ENCODE measurements at regions not wholly inside any gene's neighbourhood (a gene's known extent, or its start where the extent isn't known, plus 50 kb on each side); places are given as distances from the start of the nearest gene placed in this dataset.

DNA sequence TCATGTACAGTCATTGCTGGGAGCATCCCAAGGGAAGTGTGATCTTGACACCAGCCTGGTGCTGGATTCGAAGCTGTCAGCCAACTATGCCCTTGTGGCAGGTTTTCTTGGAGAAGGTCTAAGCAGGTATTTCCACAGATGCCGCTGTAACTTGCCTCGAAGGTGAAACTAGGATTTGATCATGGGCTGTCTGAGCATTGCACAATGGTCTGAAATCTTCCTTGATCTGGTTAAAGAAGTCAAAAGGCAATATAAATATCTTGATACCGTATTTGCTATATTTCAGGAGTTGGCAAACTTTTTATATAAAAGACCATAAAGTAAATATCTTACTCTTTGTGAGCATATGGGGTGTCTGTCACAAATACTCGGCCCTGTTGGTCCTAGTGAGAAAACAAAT is 206.8 kb downstream of the LYPLAL1 start:
- TF ChIP-seq, protein P1, sequence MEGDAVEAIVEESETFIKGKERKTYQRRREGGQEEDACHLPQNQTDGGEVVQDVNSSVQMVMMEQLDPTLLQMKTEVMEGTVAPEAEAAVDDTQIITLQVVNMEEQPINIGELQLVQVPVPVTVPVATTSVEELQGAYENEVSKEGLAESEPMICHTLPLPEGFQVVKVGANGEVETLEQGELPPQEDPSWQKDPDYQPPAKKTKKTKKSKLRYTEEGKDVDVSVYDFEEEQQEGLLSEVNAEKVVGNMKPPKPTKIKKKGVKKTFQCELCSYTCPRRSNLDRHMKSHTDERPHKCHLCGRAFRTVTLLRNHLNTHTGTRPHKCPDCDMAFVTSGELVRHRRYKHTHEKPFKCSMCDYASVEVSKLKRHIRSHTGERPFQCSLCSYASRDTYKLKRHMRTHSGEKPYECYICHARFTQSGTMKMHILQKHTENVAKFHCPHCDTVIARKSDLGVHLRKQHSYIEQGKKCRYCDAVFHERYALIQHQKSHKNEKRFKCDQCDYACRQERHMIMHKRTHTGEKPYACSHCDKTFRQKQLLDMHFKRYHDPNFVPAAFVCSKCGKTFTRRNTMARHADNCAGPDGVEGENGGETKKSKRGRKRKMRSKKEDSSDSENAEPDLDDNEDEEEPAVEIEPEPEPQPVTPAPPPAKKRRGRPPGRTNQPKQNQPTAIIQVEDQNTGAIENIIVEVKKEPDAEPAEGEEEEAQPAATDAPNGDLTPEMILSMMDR (conservative IDR thresholded peaks at IDR 0.05 in 1 of 2, IDR thresholded peaks at IDR 0.05 in 1 of 2; ENCODE audit: low read depth in 1 of 2, low read length in 2 of 2) = no peak
- no peak for TF ChIP-seq EZH2 (IDR thresholded peaks at IDR 0.05; ENCODE audit: low read length, missing control alignments)
